Naive thymus-derived CD4-positive, alpha-beta T cell (primary cell): ENCODE measurements at regions not wholly inside any gene's neighbourhood (a gene's known extent, or its start where the extent isn't known, plus 50 kb on each side); places are given as distances from the start of the nearest gene placed in this dataset.

Experiments used
- ATAC-seq: fragments of 150-1000 bp; cut with Tn5 transposase; 2 replicates; pipeline ENCODE4 v1.10.0; 2021; ENCODE audit warnings: mild to moderate bottlenecking, moderate library complexity
- CTCF ChIA-PET: fragments of 350-600 bp; sonication (Branson Sonifier 250); formaldehyde crosslinking; loops from one replicate; lab custom pipeline; 2021; ENCODE audit warnings: antibody characterized with exemption; lab: Charles Lee
- POLR2A ChIA-PET: fragments of 350-600 bp; sonication (Branson Sonifier 250); formaldehyde crosslinking; loops from one replicate; lab custom pipeline; 2021; ENCODE audit warnings: antibody characterized with exemption, inconsistent platforms; lab: Charles Lee
- DNase-seq, 9 donors: peaks; one replicate each; pipeline versions ENCODE4 v3.0.0 to v3.0.0-alpha.2; 2020 to 2022; ENCODE audit warnings: mixed read lengths in 1 of 9
- H3K27ac ChIP-seq: one replicate; pipeline ENCODE4 v1.7.0; 2013; ENCODE audit warnings: mild to moderate bottlenecking, low read depth, low read length, moderate library complexity
- H3K27me3 ChIP-seq, 2 donors: one replicate each; pipeline ENCODE4 v1.7.0; 2013; ENCODE audit warnings: low read length in 2 of 2, mild to moderate bottlenecking in 2 of 2, moderate library complexity in 2 of 2; ENCODE audit not compliant: control insufficient read depth in 2 of 2, insufficient read depth in 2 of 2
- H3K36me3 ChIP-seq, 3 experiments: 1 replicate in 2 of 3; 2 replicates in 1 of 3; pipeline ENCODE4 v1.7.0; 2013; ENCODE audit warnings: low read length in 3 of 3, mild to moderate bottlenecking in 3 of 3, moderate library complexity in 1 of 3; ENCODE audit not compliant: insufficient read depth in 3 of 3, control insufficient read depth in 2 of 3
- H3K4me1 ChIP-seq, 2 donors: one replicate each; pipeline ENCODE4 v1.7.0; 2013; ENCODE audit warnings: low read length in 2 of 2, mild to moderate bottlenecking in 2 of 2, moderate library complexity in 1 of 2; ENCODE audit not compliant: control insufficient read depth in 2 of 2, insufficient read depth in 2 of 2
- H3K4me3 ChIP-seq: 2 replicates; pipeline ENCODE4 v1.7.0; 2013; ENCODE audit warnings: mild to moderate bottlenecking, low read length
- H3K9me3 ChIP-seq, 3 experiments: 1 replicate in 2 of 3; 2 replicates in 1 of 3; pipeline ENCODE4 v1.7.0; 2013; ENCODE audit warnings: low read length in 3 of 3; ENCODE audit not compliant: control insufficient read depth in 2 of 3
- H3K27ac Mint-ChIP-seq, 9 donors: one replicate each; pipeline ENCODE4 v1.8.0; 2020 to 2022; ENCODE audit warnings: mixed read lengths in 9 of 9, mild to moderate bottlenecking in 8 of 9, moderate library complexity in 5 of 9, inconsistent platforms in 2 of 9
- H3K27me3 Mint-ChIP-seq, 5 donors: one replicate each; pipeline ENCODE4 v1.8.0; 2021 to 2022; ENCODE audit warnings: mixed read lengths in 5 of 5, mild to moderate bottlenecking in 1 of 5
- H3K36me3 Mint-ChIP-seq, 5 donors: one replicate each; pipeline ENCODE4 v1.8.0; 2020 to 2022; ENCODE audit warnings: mixed read lengths in 5 of 5, mild to moderate bottlenecking in 3 of 5, inconsistent platforms in 1 of 5
- H3K4me1 Mint-ChIP-seq, 7 donors: one replicate each; pipeline ENCODE4 v1.8.0; 2020 to 2022; ENCODE audit warnings: mixed read lengths in 7 of 7, mild to moderate bottlenecking in 3 of 7, inconsistent platforms in 1 of 7
- H3K4me3 Mint-ChIP-seq, 10 donors: one replicate each; pipeline ENCODE4 v1.8.0; 2020 to 2022; ENCODE audit warnings: mild to moderate bottlenecking in 10 of 10, mixed read lengths in 10 of 10, moderate library complexity in 6 of 10, inconsistent platforms in 2 of 10
- H3K9me3 Mint-ChIP-seq, 11 donors: one replicate each; pipeline ENCODE4 v1.8.0; 2020 to 2022; ENCODE audit warnings: mixed read lengths in 11 of 11, mild to moderate bottlenecking in 4 of 11, inconsistent platforms in 1 of 11, moderate library complexity in 1 of 11
- intact Hi-C, 2 donors: fragments of 100-400 bp; cut with micrococcal nuclease; formaldehyde crosslinking; loops; one replicate each; pipeline ENCODE4 v1.15.1; 2023

DNA sequence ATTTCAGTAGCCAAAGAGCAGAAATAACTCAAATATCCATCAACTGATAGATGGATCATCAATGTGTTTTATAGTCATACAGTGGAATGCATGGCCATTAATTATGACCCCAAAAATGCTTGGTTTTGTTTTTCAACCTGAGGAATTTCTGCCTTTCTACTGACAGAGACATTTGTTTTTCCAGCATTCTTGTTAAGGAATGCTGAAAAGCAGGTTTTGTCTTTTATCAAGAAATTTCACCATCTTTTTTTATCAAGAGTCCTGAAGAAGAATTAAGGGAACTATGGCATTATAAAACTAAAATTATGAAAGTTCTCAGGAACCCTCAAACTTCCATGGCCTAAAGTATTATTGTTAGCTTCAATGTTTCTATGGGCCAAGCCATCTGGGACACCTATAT, 153.4 kb upstream of the THSD7A start:
- Mint-ChIP-seq H3K9me3 (peaks cover 0 to 27% (median 9%) of the 10 kb centered on the region in 11 donors), H3K4me1 (no peaks in the 10 kb centered on the region), H3K36me3 (no peaks in the 10 kb centered on the region), H3K27me3 (no peaks in the 10 kb centered on the region), H3K4me3 (no peak overlapping the region), H3K27ac (no peak overlapping the region)
- no peaks in the 10 kb centered on the region for H3K27me3 ChIP-seq
- ATAC-seq: no peak
- CTCF ChIA-PET: interaction anchor here (0.6 kb wide), 1 partner anchor 415 kb away, joined by 3 read pairs; no protein-coding TSS in a partner anchor
- intact Hi-C loops: no loop called here
- no peak for DNase-seq
- POLR2A ChIA-PET: no interaction called here
- H3K27ac ChIP-seq: no peak overlapping the region
- no peaks in the 10 kb centered on the region for H3K36me3 ChIP-seq
- peaks cover 0 to 3% (median 0%) of the 10 kb centered on the region in 3 experiments for H3K9me3 ChIP-seq
- no peak overlapping the region for H3K4me3 ChIP-seq
- H3K4me1 ChIP-seq: no peaks in the 10 kb centered on the region

DNA sequence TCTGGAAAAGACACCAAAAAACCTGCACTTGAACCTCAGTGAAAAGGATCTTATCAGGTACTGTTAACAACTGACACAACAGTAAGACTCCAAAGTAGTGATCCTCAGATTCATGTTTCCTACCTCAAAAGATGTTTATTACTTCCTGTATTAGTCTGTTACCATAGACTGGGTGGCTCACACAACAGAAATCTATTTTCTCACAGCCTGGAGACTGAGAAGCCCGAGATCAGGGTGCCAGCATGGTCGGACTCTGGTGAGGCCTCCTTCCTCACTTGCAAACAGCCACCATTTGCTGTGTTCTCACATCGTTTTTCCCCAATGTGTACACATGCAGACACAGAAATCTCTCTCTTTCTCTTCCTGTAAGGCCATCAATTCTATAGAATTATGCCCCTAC, 154.0 kb upstream of the THSD7A start:
- Histone ChIP-seq H3K4me3 (no peak overlapping the region), H3K36me3 (no peaks in the 10 kb centered on the region), H3K4me1 (no peaks in the 10 kb centered on the region), H3K9me3 (peaks cover 0 to 3% (median 0%) of the 10 kb centered on the region in 3 experiments), H3K27me3 (no peaks in the 10 kb centered on the region), H3K27ac (no peak overlapping the region)
- no peak for DNase-seq
- Mint-ChIP-seq H3K4me1 (no peaks in the 10 kb centered on the region), H3K27me3 (no peaks in the 10 kb centered on the region), H3K4me3 (no peak overlapping the region), H3K36me3 (no peaks in the 10 kb centered on the region), H3K27ac (no peak overlapping the region), H3K9me3 (peaks cover 0 to 27% (median 9%) of the 10 kb centered on the region in 11 donors)
- ChIA-PET POLR2A (no interaction called here), CTCF (interaction anchor here (0.6 kb wide), 1 partner anchor 415 kb away, joined by 3 read pairs; no protein-coding TSS in a partner anchor)
- intact Hi-C loops: no loop called here
- ATAC-seq: no peak

DNA sequence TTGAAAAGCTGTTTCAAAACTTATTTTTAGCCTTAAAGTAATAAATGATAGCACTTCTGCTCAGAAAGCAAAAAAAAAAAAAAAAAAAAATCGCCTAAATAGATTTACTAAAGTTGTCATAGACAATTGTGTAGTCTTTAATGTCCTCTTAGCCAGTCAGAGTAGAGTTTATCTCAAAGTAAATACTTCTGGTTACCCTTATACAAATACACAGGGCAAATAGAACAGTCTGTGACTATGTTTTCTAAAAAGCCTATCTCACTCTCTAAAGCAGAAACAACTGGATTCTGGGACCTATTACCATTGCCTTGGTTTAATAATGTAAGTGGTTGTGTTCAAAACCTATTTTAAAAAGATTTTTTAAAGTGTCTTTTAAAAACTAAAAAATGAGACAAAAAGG, 156.2 kb upstream of the THSD7A start:
- ATAC-seq: no peak
- Mint-ChIP-seq H3K36me3 (no peaks in the 10 kb centered on the region), H3K4me3 (no peak overlapping the region), H3K9me3 (peaks cover 0 to 13% (median 4%) of the 10 kb centered on the region in 11 donors), H3K4me1 (no peaks in the 10 kb centered on the region), H3K27ac (no peak overlapping the region), H3K27me3 (no peaks in the 10 kb centered on the region)
- Histone ChIP-seq H3K27me3 (no peaks in the 10 kb centered on the region), H3K4me3 (no peak overlapping the region), H3K27ac (no peak overlapping the region), H3K9me3 (peaks cover 0 to 3% (median 0%) of the 10 kb centered on the region in 3 experiments), H3K36me3 (no peaks in the 10 kb centered on the region), H3K4me1 (no peaks in the 10 kb centered on the region)
- POLR2A ChIA-PET: no interaction called here
- CTCF ChIA-PET: no interaction called here
- DNase-seq: no peak
- intact Hi-C loops: no loop called here

DNA sequence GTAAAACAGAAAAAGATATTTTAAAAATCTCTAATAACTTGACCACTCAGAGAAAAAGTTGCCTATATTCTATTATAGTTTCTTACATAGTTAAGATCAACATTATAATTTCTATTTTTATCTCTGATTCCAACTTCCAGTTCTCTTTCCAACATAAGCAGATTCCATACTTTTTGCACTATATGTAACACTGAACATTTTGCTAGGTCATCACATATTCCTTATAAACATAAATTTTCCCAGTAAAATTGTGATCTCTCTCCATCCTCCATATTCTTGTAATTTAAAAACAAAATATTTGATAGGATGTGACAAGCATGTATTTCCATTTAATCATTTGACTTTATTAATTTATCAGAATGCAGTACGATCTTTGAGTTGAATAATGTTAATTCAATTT, 170.4 kb upstream of the THSD7A start:
- CTCF ChIA-PET: no interaction called here
- Mint-ChIP-seq H3K27me3 (peaks cover 0 to 10% (median 0%) of the 10 kb centered on the region in 5 donors), H3K36me3 (no peaks in the 10 kb centered on the region), H3K4me1 (no peaks in the 10 kb centered on the region), H3K4me3 (no peak overlapping the region), H3K9me3 (peaks cover 0 to 7% (median 2%) of the 10 kb centered on the region in 11 donors), H3K27ac (no peak overlapping the region)
- no peak for ATAC-seq
- Histone ChIP-seq H3K36me3 (no peaks in the 10 kb centered on the region), H3K27ac (no peak overlapping the region), H3K4me1 (no peaks in the 10 kb centered on the region), H3K4me3 (no peak overlapping the region), H3K27me3 (peaks cover 0 to 3% of the 10 kb centered on the region in 2 donors), H3K9me3 (no peaks in the 10 kb centered on the region)
- DNase-seq: no peak
- POLR2A ChIA-PET: no interaction called here
- intact Hi-C loops: no loop called here

DNA sequence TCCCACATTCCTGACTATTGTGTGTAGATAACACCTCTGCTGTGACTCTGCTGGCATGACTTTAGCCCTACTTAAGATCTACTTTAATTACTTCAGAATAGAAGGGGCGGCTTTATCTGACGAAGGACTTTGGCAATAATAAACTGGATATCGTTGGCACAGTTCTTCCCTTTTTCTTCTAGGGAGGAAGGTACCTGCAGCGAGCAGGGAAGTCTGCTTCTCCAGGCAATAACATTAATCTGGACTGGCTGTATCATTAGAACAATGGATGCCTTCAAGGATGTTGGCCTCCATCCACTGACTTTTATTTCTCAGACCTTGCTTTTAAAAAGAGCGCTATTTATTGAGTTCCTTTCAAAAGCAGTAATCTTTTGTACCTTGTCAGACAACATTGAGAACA, 172.6 kb upstream of the THSD7A start:
- CTCF ChIA-PET: no interaction called here

DNA sequence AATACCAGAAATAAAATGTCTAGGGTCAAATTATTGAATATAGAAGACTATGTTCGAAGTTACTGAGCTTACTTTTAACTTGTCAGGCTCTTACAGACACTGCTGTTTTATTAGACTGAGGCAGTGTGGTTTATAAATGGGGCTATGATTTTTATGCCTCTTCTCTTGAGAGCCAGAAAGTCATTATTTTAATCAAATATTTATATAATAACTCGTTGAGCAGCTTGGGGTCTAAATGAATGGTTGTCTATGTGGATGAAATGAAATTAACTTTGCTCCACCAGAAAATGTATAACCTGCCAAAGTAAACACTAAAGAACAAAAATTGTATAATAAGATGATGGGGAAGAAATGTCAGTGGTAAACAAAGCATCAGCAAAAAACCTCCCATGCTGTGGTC, 175.6 kb upstream of the THSD7A start:
- Histone ChIP-seq H3K4me3 (no peak overlapping the region), H3K27me3 (peaks cover 0 to 3% of the 10 kb centered on the region in 2 donors), H3K9me3 (no peaks in the 10 kb centered on the region), H3K27ac (no peak overlapping the region), H3K36me3 (no peaks in the 10 kb centered on the region), H3K4me1 (no peaks in the 10 kb centered on the region)
- DNase-seq: no peak
- no peak overlapping the region for H3K4me3 Mint-ChIP-seq
- CTCF ChIA-PET: interaction anchor here (0.7 kb wide), 1 partner anchor 467 kb away, joined by 3 read pairs; no protein-coding TSS in a partner anchor
- no peak overlapping the region for H3K27ac Mint-ChIP-seq
- intact Hi-C loops: no loop called here
- H3K4me1 Mint-ChIP-seq: peaks cover 0 to 3% (median 0%) of the 10 kb centered on the region in 7 donors
- ATAC-seq: no peak
- POLR2A ChIA-PET: no interaction called here
- peaks cover 0 to 10% (median 3%) of the 10 kb centered on the region in 5 donors for H3K27me3 Mint-ChIP-seq
- no peaks in the 10 kb centered on the region for H3K36me3 Mint-ChIP-seq
- no peaks in the 10 kb centered on the region for H3K9me3 Mint-ChIP-seq

More for the DNA sequence above, 172.6 kb upstream of the THSD7A start:
- Histone ChIP-seq H3K9me3 (no peaks in the 10 kb centered on the region), H3K36me3 (no peaks in the 10 kb centered on the region), H3K4me1 (no peaks in the 10 kb centered on the region), H3K27ac (no peak overlapping the region), H3K27me3 (peaks cover 0 to 3% of the 10 kb centered on the region in 2 donors), H3K4me3 (no peak overlapping the region)
- Mint-ChIP-seq H3K4me1 (peaks cover 0 to 3% (median 0%) of the 10 kb centered on the region in 7 donors), H3K27ac (no peak overlapping the region), H3K36me3 (no peaks in the 10 kb centered on the region), H3K27me3 (peaks cover 0 to 10% (median 3%) of the 10 kb centered on the region in 5 donors), H3K9me3 (no peaks in the 10 kb centered on the region), H3K4me3 (no peak overlapping the region)
- POLR2A ChIA-PET: no interaction called here
- DNase-seq: no peak
- intact Hi-C loops: no loop called here
- ATAC-seq: no peak

DNA sequence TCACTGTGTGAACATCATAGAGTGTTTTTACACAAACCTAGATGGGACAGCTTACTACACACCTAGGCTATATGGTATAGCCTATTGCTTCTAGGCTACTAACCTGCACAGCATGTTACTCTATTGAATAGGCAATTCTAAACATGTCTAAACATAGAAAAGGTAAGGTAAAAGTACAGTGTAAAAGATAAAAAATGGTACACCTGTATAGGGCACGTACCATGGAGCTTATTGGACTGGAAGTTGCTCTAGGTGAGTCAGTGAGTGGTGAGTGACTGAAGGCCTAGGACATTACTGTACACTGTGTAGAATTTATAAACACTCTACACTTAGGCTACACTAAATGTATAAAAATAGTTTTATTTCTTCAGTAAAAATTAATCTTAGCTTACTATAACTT, 182.0 kb upstream of the THSD7A start:
- no peaks in the 10 kb centered on the region for H3K4me1 ChIP-seq
- no peaks in the 10 kb centered on the region for H3K9me3 ChIP-seq
- H3K9me3 Mint-ChIP-seq: no peaks in the 10 kb centered on the region
- intact Hi-C loops: no loop called here
- H3K4me1 Mint-ChIP-seq: no peaks in the 10 kb centered on the region
- no peaks in the 10 kb centered on the region for H3K36me3 ChIP-seq
- no peak overlapping the region for H3K4me3 ChIP-seq
- POLR2A ChIA-PET: interaction anchor here (0.6 kb wide), 1 partner anchor 10 kb away, joined by 3 read pairs; no protein-coding TSS in a partner anchor
- no peak overlapping the region for H3K4me3 Mint-ChIP-seq
- DNase-seq: no peak
- H3K27ac Mint-ChIP-seq: no peak overlapping the region
- ATAC-seq: no peak
- H3K27me3 ChIP-seq: no peaks in the 10 kb centered on the region
- no peaks in the 10 kb centered on the region for H3K27me3 Mint-ChIP-seq
- CTCF ChIA-PET: no interaction called here
- H3K36me3 Mint-ChIP-seq: no peaks in the 10 kb centered on the region
- H3K27ac ChIP-seq: no peak overlapping the region
